NCI-H2227 treated with DMSO at 0.1 percent for 48 hours (cell line): ENCODE measurements at regions not wholly inside any gene's neighbourhood (a gene's known extent, or its start where the extent isn't known, plus 50 kb on each side); places are given as distances from the start of the nearest gene placed in this dataset.
A peak's percentile ranks its signal among the peaks of the same experiment; 100 is the strongest.
"Not testable (repeated sequence)": the region's sequence is repeated elsewhere in the genome, so short reads cannot be mapped to it uniquely, and the experiment has no call there.

Experiments
- DNase-seq: peaks from one replicate; lab custom pipeline; 2025; lab: John Stamatoyannopoulos, UW

DNA sequence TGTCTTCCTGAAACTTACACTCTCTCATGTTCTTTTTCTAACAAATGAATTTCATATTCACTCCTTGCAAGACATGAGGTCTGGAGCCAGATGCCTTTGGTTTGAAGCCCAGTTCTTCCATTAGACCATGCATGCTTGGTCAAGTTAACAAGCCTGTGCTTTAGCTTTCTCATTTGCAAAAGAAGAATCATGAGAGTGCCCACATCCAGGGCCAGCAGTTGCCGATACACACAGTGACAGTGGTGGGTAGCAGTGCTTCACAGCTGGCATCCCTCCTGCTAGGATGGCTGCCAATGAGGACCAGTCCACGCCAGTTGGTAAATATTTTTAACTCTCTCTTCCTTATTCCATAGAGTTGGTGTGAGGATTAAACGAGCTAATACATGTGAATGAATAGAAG, 163.1 kb downstream of the PHLDA1 start:
- DNase-seq = no peak

DNA sequence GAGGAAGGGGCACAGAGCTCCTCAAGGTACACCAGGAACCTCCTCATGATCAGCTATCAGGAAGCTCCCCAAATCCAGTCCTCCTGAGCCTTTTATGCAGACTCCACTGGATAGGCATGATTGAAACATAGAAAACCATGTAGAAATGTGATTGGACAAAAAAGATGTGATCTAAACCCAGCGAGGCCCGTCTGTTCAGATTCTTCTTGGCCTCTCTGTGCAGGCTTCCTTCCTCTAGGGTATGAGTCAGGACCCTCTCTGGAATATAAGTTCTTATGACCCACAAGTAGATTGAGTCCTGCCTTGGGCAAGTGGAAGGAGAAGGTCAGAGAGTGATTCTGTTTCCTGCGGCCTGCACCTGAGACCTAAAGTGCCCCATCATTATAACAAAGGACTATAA, 166.3 kb downstream of the PHLDA1 start:
- DNase-seq = no peak

DNA sequence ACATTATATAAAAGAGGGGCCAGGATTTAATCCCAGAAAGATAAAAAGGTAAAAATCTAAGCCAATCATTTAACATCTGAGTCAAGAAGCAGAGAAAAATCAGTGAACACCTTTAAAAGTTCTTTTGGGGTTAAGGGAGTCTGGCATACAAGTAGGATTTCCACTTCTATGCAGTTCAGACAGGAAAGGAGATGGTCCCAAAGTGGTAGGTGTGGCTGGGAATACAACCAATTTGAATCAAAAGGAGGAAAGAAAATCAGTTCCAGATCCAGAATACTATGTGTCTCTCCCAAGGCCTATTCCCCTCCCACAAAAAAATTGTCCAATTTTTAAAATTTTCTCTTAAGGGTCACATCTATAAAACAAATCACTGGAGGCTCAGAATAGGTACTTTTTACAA, 167.4 kb downstream of the PHLDA1 start:
- no peak for DNase-seq

DNA sequence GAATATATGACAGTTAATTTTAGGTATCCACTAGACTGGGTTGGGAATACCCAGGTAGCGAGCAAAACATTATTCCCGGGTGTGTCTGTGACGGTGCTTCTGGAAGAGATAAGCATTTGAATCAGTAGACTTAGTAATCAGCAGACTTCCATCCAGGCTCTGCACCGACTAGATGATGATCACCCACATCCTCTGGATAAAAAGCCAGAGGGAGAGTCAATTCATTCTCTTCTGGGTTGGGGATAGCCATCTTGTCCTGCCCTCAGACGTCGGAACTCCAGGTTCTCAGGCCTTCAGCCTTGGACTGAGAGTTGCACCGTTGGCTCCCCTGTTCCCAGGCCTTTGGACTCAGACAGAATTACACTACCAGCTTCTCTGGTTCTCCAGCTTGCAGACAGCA, 168.0 kb downstream of the PHLDA1 start:
- DNase-seq = no peak

DNA sequence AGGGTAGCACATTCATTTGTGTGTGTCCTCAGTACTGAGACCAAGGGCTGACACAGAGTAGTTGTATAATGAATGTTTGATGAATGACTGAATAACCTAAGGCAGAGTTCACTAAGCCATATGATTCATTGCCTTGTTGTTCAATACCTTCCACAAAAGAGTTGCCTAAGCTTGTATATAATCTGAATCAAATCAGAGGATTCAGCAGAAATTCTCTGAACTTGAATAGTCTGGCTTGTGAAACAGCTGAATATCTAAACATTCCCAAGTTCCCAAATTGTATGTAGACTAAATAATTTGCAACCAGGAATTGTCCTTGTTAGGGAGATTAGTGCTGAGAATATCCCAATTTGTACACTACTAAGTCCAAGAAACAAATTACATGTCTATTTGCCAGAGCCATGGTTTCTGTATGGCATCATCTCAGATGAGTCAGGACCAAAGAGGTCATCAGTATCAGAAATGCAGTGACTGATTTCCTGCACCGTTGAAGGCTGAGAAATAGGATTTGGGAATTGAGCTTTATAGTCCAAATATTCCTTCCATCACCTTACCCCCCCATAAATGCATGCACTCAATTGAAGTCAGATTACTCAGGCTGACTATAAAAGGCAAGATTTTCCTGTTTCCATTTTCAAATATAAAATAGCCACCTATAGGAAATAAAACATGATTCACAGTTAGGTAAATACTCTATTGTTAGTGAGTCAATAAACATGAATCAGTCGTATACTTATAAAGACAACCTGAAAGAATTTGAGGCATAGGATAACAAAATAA, 168.7 kb downstream of the PHLDA1 start:
- DNase-seq = no peak

DNA sequence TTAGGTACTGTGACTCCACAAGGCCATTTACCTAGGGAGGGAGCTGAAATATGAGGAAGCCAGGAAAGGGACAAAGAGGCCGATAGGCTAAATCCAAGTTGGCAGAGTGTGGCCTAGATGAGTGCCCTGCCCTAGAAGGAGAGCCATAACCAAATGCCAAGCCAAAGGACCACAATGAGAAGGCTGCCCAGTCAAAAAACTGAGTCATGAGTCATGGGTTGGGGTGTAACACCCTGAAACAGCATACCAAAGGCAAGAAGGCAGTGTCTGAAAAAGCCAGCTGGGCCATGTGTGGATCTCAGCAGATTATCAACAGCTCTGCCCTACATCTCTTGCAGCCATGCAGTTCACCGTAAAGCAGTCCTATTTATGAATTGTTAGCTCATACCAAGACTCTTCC, 171.7 kb downstream of the PHLDA1 start:
- no peak for DNase-seq

DNA sequence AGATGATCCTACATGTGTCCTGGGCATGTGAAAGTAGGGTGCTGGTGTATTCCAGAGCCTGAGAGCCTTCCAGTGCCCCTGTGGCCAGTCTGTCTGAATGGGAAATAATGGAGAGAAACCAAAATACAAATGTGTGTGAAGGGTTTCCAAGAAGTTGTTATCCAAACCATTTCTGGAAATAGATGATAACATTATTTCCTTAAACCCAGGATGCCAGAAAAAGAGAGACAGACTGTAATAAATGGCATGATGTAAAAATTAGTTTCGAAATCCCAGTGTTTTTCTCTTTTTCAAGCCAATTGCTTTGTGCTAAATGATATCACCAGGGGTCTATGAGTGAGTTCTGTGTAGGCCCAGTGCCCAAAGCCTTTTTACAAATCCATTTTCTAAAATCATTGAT, 175.3 kb downstream of the PHLDA1 start:
- DNase-seq = no peak

DNA sequence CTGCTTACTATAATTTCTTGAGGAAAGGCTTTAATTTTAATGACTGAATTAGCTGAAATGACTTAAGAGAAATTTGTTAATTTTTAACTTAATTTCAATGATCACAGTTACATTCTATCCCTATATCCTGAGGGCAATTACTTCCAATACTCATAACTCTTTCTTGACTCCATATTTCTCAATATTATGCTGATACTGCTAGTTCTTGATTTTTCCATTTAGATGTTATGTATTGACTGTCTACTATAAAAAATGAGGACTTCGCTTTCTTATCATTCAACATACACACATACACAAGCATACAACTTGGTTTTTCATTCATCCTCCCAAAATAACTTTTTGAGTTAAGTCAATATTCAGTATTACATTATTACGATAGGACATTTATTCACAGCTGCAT, 176.2 kb downstream of the PHLDA1 start:
- DNase-seq = no peak

DNA sequence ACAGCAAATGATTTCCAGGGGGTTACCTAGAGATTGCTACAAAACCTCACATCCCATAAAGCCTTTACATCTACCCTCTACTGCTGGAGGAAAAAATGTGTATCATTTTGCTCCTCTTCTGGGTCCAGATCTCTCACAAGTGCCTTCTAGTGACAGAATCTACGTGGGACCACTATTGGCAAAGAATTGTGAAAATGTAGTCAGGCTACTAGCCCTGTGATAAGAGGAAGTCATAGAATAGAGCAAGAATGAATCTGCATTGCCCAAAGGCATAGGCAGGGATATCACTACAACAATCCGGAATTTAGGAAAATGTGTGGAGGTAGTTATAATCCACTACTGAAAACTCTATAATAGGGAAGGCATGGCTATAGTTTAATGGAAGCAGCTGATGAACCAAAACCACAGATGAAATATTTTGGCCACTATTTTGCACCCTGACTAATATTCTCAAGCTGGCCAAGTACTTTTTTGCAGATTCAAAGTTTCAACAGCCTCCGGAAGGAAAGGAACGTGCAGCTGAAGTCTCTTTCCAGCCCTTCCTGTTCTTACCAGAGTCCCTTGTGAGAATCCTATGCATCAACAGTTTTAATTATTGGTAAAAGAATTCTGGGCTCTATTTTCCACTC, 176.8 kb downstream of the PHLDA1 start:
- no peak for DNase-seq

DNA sequence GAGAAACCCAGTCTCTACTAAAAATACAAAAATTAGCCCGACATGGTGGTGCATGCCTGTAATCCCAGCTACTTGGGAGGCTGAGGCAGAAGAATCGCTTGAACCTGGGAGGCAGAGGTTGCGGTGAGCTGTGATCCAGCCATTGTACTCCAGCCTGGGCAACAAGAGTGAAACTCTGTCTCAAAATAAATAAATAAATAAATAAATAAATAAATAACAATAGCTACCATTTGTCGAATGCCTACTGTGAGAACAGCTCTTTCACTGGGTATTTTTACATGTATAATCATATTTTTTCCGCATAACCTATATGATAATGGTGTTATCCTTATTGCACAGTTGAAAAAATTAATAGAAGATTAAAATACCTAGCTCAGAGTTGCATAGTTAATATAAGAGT, 177.4 kb downstream of the PHLDA1 start:
- DNase-seq = not testable (repeated sequence)

DNA sequence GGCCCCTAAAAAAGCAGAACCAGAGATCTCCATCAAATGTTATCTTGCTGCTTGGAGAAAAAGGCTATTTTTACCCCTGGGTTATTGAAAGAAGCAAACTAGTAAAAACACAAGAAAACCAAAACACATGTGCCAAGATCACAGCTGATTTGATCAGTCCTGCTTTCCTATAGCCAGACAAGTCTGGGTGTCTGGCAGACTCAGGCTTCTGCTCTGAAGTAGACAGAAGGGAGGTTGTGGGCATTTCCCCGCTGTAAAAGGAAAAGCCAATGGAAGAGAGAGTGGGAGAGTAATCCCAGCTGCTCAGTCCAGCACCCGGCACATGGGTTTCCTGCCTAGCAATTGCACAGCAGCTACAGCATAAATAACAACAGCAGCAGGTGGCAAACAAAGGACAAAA, 177.9 kb downstream of the PHLDA1 start:
- DNase-seq = no peak

DNA sequence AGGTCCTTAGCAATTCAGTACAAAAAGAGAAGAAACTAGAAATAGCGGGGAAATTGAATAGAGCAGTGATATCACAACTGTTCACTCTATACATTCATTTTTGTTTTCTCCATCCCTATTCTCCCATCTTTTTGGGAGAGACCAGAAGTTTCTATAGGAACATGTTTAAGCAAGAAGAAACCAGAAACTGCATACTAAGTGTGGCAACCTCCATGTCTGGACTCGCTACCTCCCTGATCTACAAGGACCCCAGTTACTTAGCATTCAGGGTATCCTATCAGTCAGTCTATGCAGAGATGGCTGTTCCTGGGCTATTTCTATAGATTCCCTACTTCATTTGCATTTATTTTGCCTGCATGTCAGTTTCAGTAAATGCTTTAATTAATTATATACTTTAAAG, 178.6 kb downstream of the PHLDA1 start:
- no peak for DNase-seq

DNA sequence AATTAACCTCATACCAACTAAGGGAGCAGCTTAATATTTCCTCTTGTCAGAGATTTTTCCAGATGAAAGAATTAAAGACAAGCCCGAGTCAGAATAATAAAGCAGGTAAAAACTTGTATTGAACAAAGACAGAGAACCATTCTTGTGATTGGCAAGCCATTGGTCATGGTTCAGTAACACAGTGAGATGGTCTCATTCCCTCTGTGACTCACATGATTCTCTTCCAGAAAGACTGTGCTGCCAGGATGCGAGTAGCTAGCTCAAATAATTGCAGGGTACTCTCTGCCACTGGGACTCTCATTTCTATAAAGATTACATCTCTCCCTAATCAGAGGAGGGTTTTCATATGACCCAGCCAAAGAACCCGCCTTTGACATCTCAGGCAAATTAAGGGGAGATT, 179.4 kb downstream of the PHLDA1 start:
- peak; percentile 68 for DNase-seq

DNA sequence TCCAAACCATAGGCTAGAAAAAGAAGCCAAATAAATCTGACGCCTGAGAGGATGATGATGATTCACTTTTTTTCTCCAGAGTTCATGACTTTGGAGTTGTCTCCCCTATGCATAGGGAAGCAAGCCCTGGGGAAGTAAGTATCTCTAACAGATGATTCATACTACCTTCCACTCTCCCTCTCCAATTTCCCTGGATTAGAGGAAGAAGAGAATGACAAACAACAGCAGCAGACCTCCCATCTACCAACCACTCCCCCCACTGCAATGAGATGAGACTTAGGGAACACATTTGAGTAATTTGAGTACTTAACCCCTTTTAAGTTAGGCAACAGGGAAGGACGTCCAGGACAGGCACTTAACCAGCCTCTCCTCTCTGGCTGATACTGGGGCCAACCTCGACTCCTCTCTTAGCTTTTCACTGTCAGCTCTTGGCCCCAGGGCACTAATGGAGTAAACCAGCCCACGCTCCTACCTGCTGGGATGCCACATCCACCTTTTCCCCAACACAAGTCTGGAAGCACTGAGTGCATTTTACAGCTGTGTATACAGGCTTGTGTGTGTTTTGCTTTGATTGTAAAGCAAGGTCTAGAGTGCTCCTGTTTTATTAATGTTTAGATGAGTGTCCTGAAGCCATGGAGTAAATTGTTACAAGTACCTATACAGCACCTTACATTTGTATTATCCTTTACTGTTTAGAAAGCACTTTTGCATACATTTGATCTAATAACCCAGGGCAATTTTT, 180.7 kb downstream of the PHLDA1 start:
- DNase-seq = peak; percentile 80

DNA sequence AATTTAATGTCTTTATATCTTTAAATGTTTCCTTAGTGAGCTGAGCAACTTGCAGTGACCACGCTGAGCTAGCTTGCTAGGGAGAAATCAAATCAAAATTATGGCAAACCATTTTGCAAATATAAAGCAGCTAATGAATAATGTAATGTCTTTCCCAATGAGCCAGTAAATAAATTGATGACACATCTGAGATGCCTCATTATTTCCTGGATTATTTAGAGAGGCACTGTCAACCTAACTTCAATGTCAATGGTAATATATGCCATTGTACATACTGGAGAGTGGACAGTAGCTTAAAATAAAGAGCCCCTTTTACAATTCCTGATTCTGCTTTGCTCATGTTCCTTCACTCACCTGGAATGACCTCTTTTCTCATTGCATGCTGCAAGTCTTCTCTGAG, 182.6 kb downstream of the PHLDA1 start:
- DNase-seq = no peak

DNA sequence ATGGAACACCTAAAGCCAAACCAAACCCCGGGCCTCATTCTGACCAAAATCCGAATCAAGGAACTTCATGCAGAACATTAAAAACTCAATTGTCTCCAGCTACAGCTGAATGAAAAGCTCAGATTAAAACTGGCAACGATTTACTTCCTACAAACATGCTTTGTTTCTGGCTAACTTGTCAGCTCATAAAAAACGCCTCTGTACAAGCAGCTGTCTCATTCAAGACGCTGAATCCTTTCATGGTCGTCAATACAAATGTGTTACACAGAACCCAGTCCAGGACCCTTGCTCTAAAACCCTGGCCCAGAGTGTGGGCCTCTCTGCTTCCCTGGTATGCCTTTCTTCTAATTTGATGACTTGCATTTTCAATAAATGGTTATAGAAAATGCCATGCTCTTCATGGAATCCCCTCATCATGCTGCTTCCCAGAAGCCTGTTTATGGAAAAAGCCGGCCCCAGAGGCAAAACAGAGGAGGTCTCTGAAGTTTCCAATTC, 183.1 kb downstream of the PHLDA1 start:
- DNase-seq = no peak

DNA sequence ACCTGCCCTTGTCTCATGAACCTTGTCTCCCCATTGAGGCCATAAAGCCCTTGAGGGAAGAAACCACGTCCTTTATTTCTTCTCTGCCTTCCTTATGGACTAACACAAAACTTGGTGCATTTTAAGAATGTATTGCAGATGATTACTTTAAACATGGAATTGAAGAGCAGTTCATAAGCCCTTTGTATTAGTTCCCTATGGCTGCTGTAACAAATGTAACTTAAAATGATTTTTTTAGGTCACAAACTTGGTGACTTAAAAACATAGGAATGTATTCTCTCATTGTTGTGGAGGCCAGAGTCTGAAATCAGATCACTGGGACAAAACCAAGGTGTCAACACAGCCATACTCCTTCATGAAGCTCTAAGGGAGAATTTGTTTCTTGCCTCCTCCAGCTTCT, 185.5 kb downstream of the PHLDA1 start:
- no peak for DNase-seq

DNA sequence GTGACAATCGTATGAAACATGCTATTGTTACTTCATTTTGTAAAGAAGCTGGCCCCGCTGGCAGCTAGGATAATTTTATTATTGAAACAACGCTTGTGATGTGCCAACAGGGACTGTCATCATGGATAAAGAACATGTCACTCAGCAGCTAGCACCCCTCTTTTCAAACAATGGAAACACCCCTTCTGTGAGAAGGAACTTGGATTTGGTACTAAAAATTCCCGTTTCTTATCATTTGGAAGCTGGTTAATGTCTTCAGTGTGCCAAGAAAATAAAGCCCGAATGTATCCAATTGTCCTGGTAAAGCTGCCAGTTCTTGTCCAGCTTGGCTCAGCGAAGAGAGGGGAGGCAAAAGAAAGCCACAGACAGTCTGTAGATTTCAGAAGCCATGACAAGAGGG, 186.6 kb downstream of the PHLDA1 start:
- DNase-seq = no peak

DNA sequence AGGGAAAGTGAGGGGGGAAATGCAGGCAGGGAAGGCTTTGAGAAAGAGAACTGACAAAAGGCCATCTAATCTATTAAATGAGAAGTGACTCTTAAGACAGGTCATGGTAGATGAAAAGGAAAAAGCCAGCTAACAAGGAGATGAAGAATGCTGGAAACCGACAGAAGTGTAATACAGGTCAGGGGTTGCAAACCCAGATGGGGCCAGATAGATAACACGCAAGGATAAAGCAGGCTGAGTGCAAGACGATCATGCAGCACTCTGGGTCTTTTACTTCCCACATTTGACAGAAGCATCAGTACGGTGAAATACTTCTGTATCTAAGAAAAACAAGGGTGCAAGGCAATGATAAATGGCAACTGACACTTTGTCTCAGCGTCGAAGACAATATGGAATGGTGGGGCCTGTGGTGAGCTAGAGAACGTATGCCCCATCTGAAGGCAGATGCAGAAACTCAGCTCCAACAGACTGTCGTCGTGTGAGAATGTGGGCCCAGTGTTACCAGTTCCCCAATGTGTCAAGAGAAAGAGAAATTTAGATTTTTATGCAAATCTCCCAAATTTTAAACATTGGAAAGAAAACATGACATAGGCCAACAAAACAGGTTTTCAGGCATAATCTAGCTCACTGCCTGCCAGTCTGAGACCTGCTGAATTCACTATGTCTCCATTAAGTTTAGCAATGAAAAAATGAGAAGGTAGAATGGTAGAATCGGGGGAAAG, 187.4 kb downstream of the PHLDA1 start:
- DNase-seq = no peak

DNA sequence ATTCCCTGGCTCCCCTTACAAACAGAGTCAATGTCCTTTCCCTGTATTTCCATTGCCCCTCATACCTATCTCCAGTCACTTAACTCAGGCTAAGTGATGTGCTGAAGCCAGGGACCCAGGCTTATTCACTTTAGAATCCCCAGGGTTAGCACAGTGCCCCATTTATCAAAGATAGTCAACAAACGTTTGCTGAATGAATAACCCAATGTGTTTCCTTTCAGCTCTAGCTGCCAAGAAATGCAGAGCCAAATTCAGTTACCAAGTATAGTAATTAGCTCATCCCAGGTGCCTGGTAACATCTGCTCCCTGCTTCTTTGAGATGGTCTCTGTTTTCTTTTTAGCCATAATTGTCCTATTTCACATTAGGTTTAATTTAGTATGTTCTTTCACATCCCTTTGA, 189.5 kb downstream of the PHLDA1 start:
- no peak for DNase-seq

DNA sequence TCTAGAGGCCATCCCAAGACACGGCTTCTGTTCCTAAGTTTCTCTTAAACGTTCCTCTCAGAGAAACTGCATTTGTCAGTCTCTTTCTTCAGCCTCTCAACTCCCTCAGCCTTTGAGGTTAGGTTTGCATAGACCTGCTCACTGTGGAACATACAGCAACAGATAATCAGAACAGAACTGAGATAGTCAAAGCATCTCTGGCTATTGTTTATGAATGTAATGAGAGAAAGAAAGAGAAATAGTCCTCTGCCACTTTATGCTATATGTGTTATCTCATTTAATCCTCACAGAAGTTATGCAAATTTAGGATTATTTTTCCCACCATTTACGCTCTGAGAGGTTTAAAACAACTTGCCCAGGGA, 190.6 kb downstream of the PHLDA1 start:
- no peak for DNase-seq

DNA sequence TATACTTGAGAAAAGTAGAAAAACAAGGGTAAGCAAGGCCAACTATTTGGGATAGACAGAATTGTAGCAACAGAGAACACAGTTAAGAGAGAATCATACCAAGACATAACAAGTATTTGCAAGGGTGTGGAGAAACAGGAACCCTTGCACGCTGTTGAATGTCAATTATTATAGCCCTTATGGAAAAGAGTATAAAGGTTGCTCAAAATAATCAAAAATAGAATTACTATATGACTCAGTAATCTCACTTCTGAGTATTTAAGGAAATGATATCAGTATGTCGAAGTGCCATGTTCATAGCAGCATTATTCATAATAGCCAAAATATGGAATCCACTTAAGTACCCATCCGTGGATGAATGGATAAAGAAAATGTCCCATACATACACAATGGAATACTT, 193.3 kb downstream of the PHLDA1 start:
- no peak for DNase-seq

DNA sequence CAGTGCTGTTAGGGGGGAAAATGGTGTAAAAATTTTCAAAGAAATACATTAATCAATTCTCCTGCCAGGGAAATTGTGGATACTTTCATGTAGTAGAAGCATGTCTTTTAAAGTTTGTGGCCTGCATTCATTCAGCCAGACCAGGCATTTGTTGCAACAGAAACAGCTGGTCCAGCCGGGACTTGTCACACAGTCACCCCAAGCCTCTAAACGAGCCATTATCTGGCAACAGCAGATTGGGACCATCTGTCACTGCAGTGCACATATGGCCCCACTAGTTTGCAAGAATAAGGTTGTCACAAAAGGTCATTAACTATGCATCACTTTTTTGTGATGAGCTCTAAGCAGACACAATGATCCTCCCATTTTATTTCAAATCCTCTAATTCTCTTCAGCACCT, 193.9 kb downstream of the PHLDA1 start:
- DNase-seq = no peak
